Astrocyte of the spinal cord (primary cell): ENCODE measurements at regions not wholly inside any gene's neighbourhood (a gene's known extent, or its start where the extent isn't known, plus 50 kb on each side); places are given as distances from the start of the nearest gene placed in this dataset.
"Not testable (repeated sequence)": the region's sequence is repeated elsewhere in the genome, so short reads cannot be mapped to it uniquely, and the experiment has no call there.

Experiments used
- DNase-seq: peaks from one replicate; pipeline ENCODE4 v3.0.0; 2011; ENCODE audit warnings: low read depth, low spot score
- H3K4me3 ChIP-seq: 2 replicates; pipeline ENCODE4 v1.5.1; 2011; ENCODE audit warnings: low read depth, mild to moderate bottlenecking, low read length, moderate library complexity
- CTCF ChIP-seq: IDR thresholded peaks from 2 replicates; pipeline ENCODE4 v1.5.1; 2012; ENCODE audit warnings: low read depth, mild to moderate bottlenecking, low read length, inconsistent platforms
- in situ Hi-C: cut with HindIII; loops from 2 replicates; pipeline ENCODE4 v1.10.0; 2017; ENCODE audit warnings: low sequenced_read_pairs

- in situ Hi-C loops, result no loop called here
- no peak for DNase-seq
- TF ChIP-seq CTCF, result no peak
- no peak overlapping the region for H3K4me3 ChIP-seq
Measured at GRCh38 chr6:133779916-133780695, 108.8 kb upstream of the TCF21 start.

- in situ Hi-C loops, result no loop called here
- DNase-seq, result no peak
- TF ChIP-seq CTCF, result no peak
- no peak overlapping the region for H3K4me3 ChIP-seq
Measured at GRCh38 chr6:133786016-133786415, 102.9 kb upstream of the TCF21 start.

GRCh38 chr6:133787122-133787521 lies 101.8 kb upstream of the TCF21 start:
- no peak for TF ChIP-seq CTCF
- no peak overlapping the region for H3K4me3 ChIP-seq
- in situ Hi-C loops, result no loop called here
- no peak for DNase-seq

- in situ Hi-C loops, result no loop called here
- H3K4me3 ChIP-seq, result no peak overlapping the region
- no peak for DNase-seq
Measured at GRCh38 chr6:133787859-133788505, 100.9 kb upstream of the TCF21 start.

GRCh38 chr6:133788556-133788955 lies 100.4 kb upstream of the TCF21 start:
- H3K4me3 ChIP-seq, result no peak overlapping the region
- DNase-seq, result no peak
- no peak for TF ChIP-seq CTCF
- in situ Hi-C loops, result no loop called here

More at GRCh38 chr6:133787859-133788505, 100.9 kb upstream of the TCF21 start:
- TF ChIP-seq CTCF, result no peak

GRCh38 chr6:133789449-133789848 lies 99.5 kb upstream of the TCF21 start:
- in situ Hi-C loops, H3K4me3 ChIP-seq, DNase-seq: not testable (repeated sequence)

GRCh38 chr6:133790756-133791155 lies 98.2 kb upstream of the TCF21 start:
- DNase-seq, H3K4me3 ChIP-seq, in situ Hi-C loops: not testable (repeated sequence)

GRCh38 chr6:133795051-133795450 lies 93.9 kb upstream of the TCF21 start:
- in situ Hi-C loops, H3K4me3 ChIP-seq, DNase-seq: not testable (repeated sequence)
